H9 (cell line): ENCODE measurements at regions not wholly inside any gene's neighbourhood (a gene's known extent, or its start where the extent isn't known, plus 50 kb on each side); places are given as distances from the start of the nearest gene placed in this dataset.

Experiments
- DNase-seq: peaks from one replicate; pipeline ENCODE4 v3.0.0-alpha.2; 2017
- H2AFZ ChIP-seq: one replicate; pipeline ENCODE4 v1.6.1; 2013; ENCODE audit warnings: mild to moderate bottlenecking, low read length, control low read depth, moderate library complexity
- H2AK5ac ChIP-seq: 2 replicates; pipeline ENCODE4 v1.6.1; 2013; ENCODE audit warnings: low read length, control low read depth, mixed read lengths; ENCODE audit not compliant: insufficient read length
- H2BK120ac ChIP-seq: one replicate; pipeline ENCODE4 v1.6.1; 2013; ENCODE audit warnings: low read depth, mild to moderate bottlenecking, low read length, control low read depth, inconsistent platforms; ENCODE audit not compliant: poor library complexity, severe bottlenecking
- H2BK12ac ChIP-seq: 2 replicates; pipeline ENCODE4 v1.6.1; 2013; ENCODE audit warnings: low read length, control low read depth, mixed read lengths, low read depth; ENCODE audit not compliant: insufficient read length
- H2BK15ac ChIP-seq: 2 replicates; pipeline ENCODE4 v1.6.1; 2013; ENCODE audit warnings: low read depth, low read length, control low read depth
- H2BK20ac ChIP-seq: one replicate; pipeline ENCODE4 v1.6.1; 2013; ENCODE audit warnings: low read depth, mild to moderate bottlenecking, low read length, control low read depth, inconsistent platforms; ENCODE audit not compliant: poor library complexity, severe bottlenecking
- H2BK5ac ChIP-seq: 2 replicates; pipeline ENCODE4 v1.6.1; 2013; ENCODE audit warnings: low read length, control low read depth, mixed read lengths; ENCODE audit not compliant: insufficient read length
- H3K14ac ChIP-seq: 2 replicates; pipeline ENCODE4 v1.6.1; 2013; ENCODE audit warnings: low read length, control low read depth; ENCODE audit not compliant: insufficient read depth
- H3K18ac ChIP-seq: 2 replicates; pipeline ENCODE4 v1.6.1; 2013; ENCODE audit warnings: low read depth, mild to moderate bottlenecking, mixed read lengths, low read length, control low read depth; ENCODE audit not compliant: insufficient read length
- H3K23ac ChIP-seq: 2 replicates; pipeline ENCODE4 v1.6.1; 2013; ENCODE audit warnings: low read length, control low read depth, mixed read lengths, low read depth; ENCODE audit not compliant: insufficient read length
- H3K23me2 ChIP-seq: 2 replicates; pipeline ENCODE4 v1.6.1; 2013; ENCODE audit warnings: low read depth, mild to moderate bottlenecking, mixed read lengths, low read length, control low read depth; ENCODE audit not compliant: insufficient read length, poor library complexity, severe bottlenecking
- H3K27ac ChIP-seq: 2 replicates; pipeline ENCODE4 v1.5.1; 2013; ENCODE audit warnings: low read length, control low read depth, mixed read lengths, low read depth; ENCODE audit not compliant: insufficient read length
- H3K27me3 ChIP-seq: 2 replicates; pipeline ENCODE4 v1.6.1; 2013; ENCODE audit warnings: low read length, control low read depth, inconsistent platforms; ENCODE audit not compliant: insufficient read depth
- H3K4ac ChIP-seq: 2 replicates; pipeline ENCODE4 v1.6.1; 2013; ENCODE audit warnings: low read depth, mild to moderate bottlenecking, control low read depth, inconsistent platforms, low read length, moderate library complexity
- H3K4me1 ChIP-seq: 2 replicates; pipeline ENCODE4 v1.6.1; 2013; ENCODE audit warnings: low read length, control low read depth, inconsistent platforms; ENCODE audit not compliant: insufficient read depth
- H3K4me2 ChIP-seq: 2 replicates; pipeline ENCODE4 v1.6.1; 2013; ENCODE audit warnings: low read length, control low read depth, mixed read lengths; ENCODE audit not compliant: insufficient read length, insufficient read depth
- H3K56ac ChIP-seq: 2 replicates; pipeline ENCODE4 v1.6.1; 2013; ENCODE audit warnings: low read depth, mild to moderate bottlenecking, mixed read lengths, low read length, control low read depth; ENCODE audit not compliant: insufficient read length
- H3K79me1 ChIP-seq: 2 replicates; pipeline ENCODE4 v1.6.1; 2013; ENCODE audit warnings: low read depth, mild to moderate bottlenecking, moderate library complexity, low read length, control low read depth, inconsistent platforms; ENCODE audit not compliant: insufficient read depth, poor library complexity, severe bottlenecking
- H3K79me2 ChIP-seq: 2 replicates; pipeline ENCODE4 v1.6.1; 2013; ENCODE audit warnings: low read length, control low read depth, inconsistent platforms; ENCODE audit not compliant: insufficient read depth
- H3K9ac ChIP-seq: 2 replicates; pipeline ENCODE4 v1.6.1; 2013; ENCODE audit warnings: low read length, control low read depth, mixed read lengths; ENCODE audit not compliant: insufficient read length; ENCODE audit errors: extremely low read depth
- H3K9me3 ChIP-seq: one replicate; pipeline ENCODE4 v1.6.1; 2013; ENCODE audit warnings: low read depth, low read length, inconsistent platforms; ENCODE audit not compliant: control insufficient read depth
- H3T11ph ChIP-seq: one replicate; pipeline ENCODE4 v1.6.1; 2013; ENCODE audit warnings: mild to moderate bottlenecking, low read length, control low read depth, inconsistent platforms
- H4K20me1 ChIP-seq: one replicate; pipeline ENCODE4 v1.6.1; 2013; ENCODE audit not compliant: control insufficient read depth, insufficient read length, insufficient read depth
- H4K5ac ChIP-seq: 2 replicates; pipeline ENCODE4 v1.6.1; 2013; ENCODE audit warnings: low read depth, mild to moderate bottlenecking, mixed read lengths, low read length, control low read depth; ENCODE audit not compliant: insufficient read length
- H4K8ac ChIP-seq: replicated peaks from 2 replicates; pipeline ENCODE4 v1.6.1; 2013; ENCODE audit warnings: low read length, control low read depth, mixed read lengths, low read depth; ENCODE audit not compliant: insufficient read length
- H4K91ac ChIP-seq: 2 replicates; pipeline ENCODE4 v1.6.1; 2013; ENCODE audit warnings: low read depth, mild to moderate bottlenecking, moderate library complexity, mixed read lengths, low read length, control low read depth; ENCODE audit not compliant: insufficient read length
- H3K27ac Mint-ChIP-seq, 3 experiments: 2 replicates in 2 of 3; 3 replicates in 1 of 3; pipeline ENCODE4 v1.8.0; 2020 to 2021; ENCODE audit warnings: mixed read lengths in 3 of 3, mild to moderate bottlenecking in 1 of 3, moderate library complexity in 1 of 3
- H3K27me3 Mint-ChIP-seq: 2 replicates; pipeline ENCODE4 v1.8.0; 2021; ENCODE audit warnings: low read depth, mild to moderate bottlenecking, moderate library complexity, mixed read lengths
- H3K36me3 Mint-ChIP-seq, 3 experiments: 2 replicates in 2 of 3; 3 replicates in 1 of 3; pipeline ENCODE4 v1.8.0; 2020 to 2021; ENCODE audit warnings: low read depth in 3 of 3, mixed read lengths in 3 of 3; ENCODE audit not compliant: insufficient read depth in 1 of 3
- H3K4me1 Mint-ChIP-seq, 2 experiments: 2 replicates each; pipeline ENCODE4 v1.8.0; 2020; ENCODE audit warnings: mixed read lengths in 2 of 2
- H3K4me3 Mint-ChIP-seq, 2 experiments: 2 replicates in 1 of 2; 3 replicates in 1 of 2; pipeline ENCODE4 v1.8.0; 2020 to 2021; ENCODE audit warnings: mild to moderate bottlenecking in 2 of 2, mixed read lengths in 2 of 2, moderate library complexity in 1 of 2
- H3K9me3 Mint-ChIP-seq, 2 experiments: 2 replicates in 1 of 2; 3 replicates in 1 of 2; pipeline ENCODE4 v1.8.0; 2020; ENCODE audit warnings: mild to moderate bottlenecking in 2 of 2, mixed read lengths in 2 of 2, moderate library complexity in 1 of 2
- WGBS: extraction: QIAGEN DNeasy Blood & Tissue Kit; methylation state at CpG from one replicate; pipeline ENCODE4 v1.1.7; 2013; ENCODE audit warnings: missing lambda C conversion rate, low lambda C conversion rate, mixed read lengths; ENCODE audit not compliant: insufficient read length; ENCODE audit errors: extremely low coverage; 5-methylcytosine and 5-hydroxymethylcytosine counted together
- TF ChIP-seq, protein P1 (sequence below): fragments of 200-600 bp; sonication (generic); conservative IDR thresholded peaks from 3 replicates; pipeline ENCODE4 v1.8.0; 2021; ENCODE audit warnings: antibody characterized with exemption, mild to moderate bottlenecking

GRCh38 chr3:151537726-151538125 is 76.9 kb upstream of the IGSF10 start:
- H3K9me3 Mint-ChIP-seq = peaks cover 0 to 3% of the 10 kb centered on the region in 2 experiments; a peak in 1 of 5 replicates
- Histone ChIP-seq H3K23me2 (no peaks in the 10 kb centered on the region), H3K79me2 (no peaks in the 10 kb centered on the region), H3K23ac (no peak overlapping the region), H3K27me3 (no peaks in the 10 kb centered on the region), H4K20me1 (no peaks in the 10 kb centered on the region), H3K79me1 (no peaks in the 10 kb centered on the region), H2BK5ac (no peak overlapping the region), H2AK5ac (no peak overlapping the region), H2AFZ (no peak overlapping the region), H2BK15ac (no peak overlapping the region), H2BK12ac (no peak overlapping the region), H4K5ac (no peak overlapping the region), H4K91ac (no peak overlapping the region), H2BK20ac (no peak overlapping the region), H3K4me2 (no peak overlapping the region), H3K18ac (no peak overlapping the region), H3K4me1 (peaks cover 4% of the 10 kb centered on the region), H2BK120ac (no peak overlapping the region), H3K14ac (no peak overlapping the region), H3K27ac (no peak overlapping the region), H3K9me3 (no peaks in the 10 kb centered on the region), H3K4ac (no peak overlapping the region), H3K56ac (no peak overlapping the region), H3K9ac (no peak overlapping the region), H3T11ph (no peak overlapping the region), H4K8ac (no peak overlapping the region)
- no peak overlapping the region; a peak in 1 of 7 replicates for H3K27ac Mint-ChIP-seq
- H3K27me3 Mint-ChIP-seq = no peaks in the 10 kb centered on the region
- TF ChIP-seq, protein P1, sequence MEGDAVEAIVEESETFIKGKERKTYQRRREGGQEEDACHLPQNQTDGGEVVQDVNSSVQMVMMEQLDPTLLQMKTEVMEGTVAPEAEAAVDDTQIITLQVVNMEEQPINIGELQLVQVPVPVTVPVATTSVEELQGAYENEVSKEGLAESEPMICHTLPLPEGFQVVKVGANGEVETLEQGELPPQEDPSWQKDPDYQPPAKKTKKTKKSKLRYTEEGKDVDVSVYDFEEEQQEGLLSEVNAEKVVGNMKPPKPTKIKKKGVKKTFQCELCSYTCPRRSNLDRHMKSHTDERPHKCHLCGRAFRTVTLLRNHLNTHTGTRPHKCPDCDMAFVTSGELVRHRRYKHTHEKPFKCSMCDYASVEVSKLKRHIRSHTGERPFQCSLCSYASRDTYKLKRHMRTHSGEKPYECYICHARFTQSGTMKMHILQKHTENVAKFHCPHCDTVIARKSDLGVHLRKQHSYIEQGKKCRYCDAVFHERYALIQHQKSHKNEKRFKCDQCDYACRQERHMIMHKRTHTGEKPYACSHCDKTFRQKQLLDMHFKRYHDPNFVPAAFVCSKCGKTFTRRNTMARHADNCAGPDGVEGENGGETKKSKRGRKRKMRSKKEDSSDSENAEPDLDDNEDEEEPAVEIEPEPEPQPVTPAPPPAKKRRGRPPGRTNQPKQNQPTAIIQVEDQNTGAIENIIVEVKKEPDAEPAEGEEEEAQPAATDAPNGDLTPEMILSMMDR = no peak
- peaks cover 24 to 29% of the 10 kb centered on the region in 2 experiments for H3K4me1 Mint-ChIP-seq
- WGBS = no CpG with 5 or more reads among the region's 3 CpGs
- no peak for DNase-seq
- no peaks in the 10 kb centered on the region for H3K36me3 Mint-ChIP-seq
- H3K4me3 Mint-ChIP-seq = no peak overlapping the region
